Tibial artery (tissue), 4 donors: ENCODE measurements at regions not wholly inside any gene's neighbourhood (a gene's known extent, or its start where the extent isn't known, plus 50 kb on each side); places are given as distances from the start of the nearest gene placed in this dataset.

Source experiments
- DNase-seq, 2 donors: peaks; one replicate each; pipeline ENCODE4 v3.0.0-alpha.2; 2019
- H3K27ac ChIP-seq, 2 donors: fragments of 200-600 bp; sonication (generic) in 1 of 2; 1 replicate in 1 of 2; 2 replicates in 1 of 2; pipeline ENCODE4 v1.5.1; 2018 to 2019; ENCODE audit warnings: mild to moderate bottlenecking in 1 of 2
- H3K27me3 ChIP-seq, 2 donors: fragments of 200-600 bp; sonication (generic) in 1 of 2; one replicate each; pipeline versions ENCODE4 v1.5.1 to v1.6.0; 2016 to 2019
- H3K36me3 ChIP-seq, 3 donors: fragments of 200-600 bp; sonication (generic) in 2 of 3; one replicate each; pipeline ENCODE4 v1.5.1; 2016 to 2019; ENCODE audit warnings: mild to moderate bottlenecking in 2 of 3
- H3K4me1 ChIP-seq, 4 donors: fragments of 200-600 bp; sonication (generic) in 2 of 4; 1 replicate in 3 of 4; 2 replicates in 1 of 4; pipeline ENCODE4 v1.5.1; 2016 to 2019
- H3K4me3 ChIP-seq, 2 donors: fragments of 200-600 bp; sonication (generic) in 1 of 2; 1 replicate in 1 of 2; 2 replicates in 1 of 2; pipeline ENCODE4 v1.5.1; 2018 to 2019; ENCODE audit warnings: mild to moderate bottlenecking in 2 of 2
- H3K9me3 ChIP-seq, 3 donors: fragments of 200-600 bp; sonication (generic) in 1 of 3; one replicate each; pipeline ENCODE4 v1.5.1; 2016 to 2019
- CTCF ChIP-seq, 2 experiments: fragments of 200-600 bp in 1 of 2; fragments of 450-650 bp in 1 of 2; IDR thresholded peaks; one replicate each; pipeline ENCODE4 v1.5.1; 2017 to 2019; ENCODE audit warnings: antibody characterized with exemption in 2 of 2, mild to moderate bottlenecking in 1 of 2, moderate library complexity in 1 of 2
- intact Hi-C: fragments of 100-400 bp; cut with DNase I; formaldehyde crosslinking; loops from one replicate; pipeline ENCODE4 v1.15.0; 2023; ENCODE audit warnings: low total_unique reads

- H3K4me1 ChIP-seq, result no peaks in the 10 kb centered on the region
- no peaks in the 10 kb centered on the region for H3K9me3 ChIP-seq
- no peak overlapping the region for H3K4me3 ChIP-seq
- H3K27ac ChIP-seq, result no peak overlapping the region
- intact Hi-C loops, result no loop called here
- H3K27me3 ChIP-seq, result peaks cover 0 to 88% of the 10 kb centered on the region in 2 donors
- TF ChIP-seq CTCF (IDR thresholded peaks at IDR 0.05), result no peak
- no peak for DNase-seq
- H3K36me3 ChIP-seq, result no peaks in the 10 kb centered on the region
Observed at GRCh38 chr20:62527781-62528180, 52.0 kb upstream of the GATA5 start.

GRCh38 chr20:62528983-62529891, 53.4 kb upstream of the GATA5 start:
- H3K9me3 ChIP-seq, result no peaks in the 10 kb centered on the region
- peaks cover 0 to 86% of the 10 kb centered on the region in 2 donors for H3K27me3 ChIP-seq
- H3K36me3 ChIP-seq, result no peaks in the 10 kb centered on the region
- H3K27ac ChIP-seq, result no peak overlapping the region
- no peak for DNase-seq
- no peak overlapping the region for H3K4me3 ChIP-seq
- H3K4me1 ChIP-seq, result no peaks in the 10 kb centered on the region
- intact Hi-C loops, result no loop called here
- TF ChIP-seq CTCF (IDR thresholded peaks at IDR 0.05), result no peak

- TF ChIP-seq CTCF (IDR thresholded peaks at IDR 0.05), result no peak
- Histone ChIP-seq H3K4me1 (no peaks in the 10 kb centered on the region), H3K27me3 (peaks cover 0 to 86% of the 10 kb centered on the region in 2 donors), H3K4me3 (no peak overlapping the region), H3K36me3 (no peaks in the 10 kb centered on the region), H3K27ac (no peak overlapping the region), H3K9me3 (no peaks in the 10 kb centered on the region)
- intact Hi-C loops, result no loop called here
- DNase-seq, result no peak
Observed at GRCh38 chr20:62529896-62530642, 54.3 kb upstream of the GATA5 start.

- TF ChIP-seq CTCF (IDR thresholded peaks at IDR 0.05), result no peak
- intact Hi-C loops, result no loop called here
- no peak for DNase-seq
- Histone ChIP-seq H3K27me3 (peaks cover 0 to 81% of the 10 kb centered on the region in 2 donors), H3K4me3 (no peak overlapping the region), H3K27ac (no peak overlapping the region), H3K9me3 (no peaks in the 10 kb centered on the region), H3K4me1 (no peaks in the 10 kb centered on the region), H3K36me3 (no peaks in the 10 kb centered on the region)
Observed at GRCh38 chr20:62530643-62531032, 54.8 kb upstream of the GATA5 start.

- TF ChIP-seq CTCF (IDR thresholded peaks at IDR 0.05), result no peak
- no peak for DNase-seq
- intact Hi-C loops, result no loop called here
- H3K27me3 ChIP-seq, result peaks cover 0 to 74% of the 10 kb centered on the region in 2 donors
- no peaks in the 10 kb centered on the region for H3K4me1 ChIP-seq
- no peaks in the 10 kb centered on the region for H3K9me3 ChIP-seq
- H3K4me3 ChIP-seq, result no peak overlapping the region
- no peaks in the 10 kb centered on the region for H3K36me3 ChIP-seq
- no peak overlapping the region for H3K27ac ChIP-seq
Observed at GRCh38 chr20:62531046-62531838, 55.4 kb upstream of the GATA5 start.
